Endothelial cell (in vitro differentiated cells): ENCODE measurements at regions not wholly inside any gene's neighbourhood (a gene's known extent, or its start where the extent isn't known, plus 50 kb on each side); places are given as distances from the start of the nearest gene placed in this dataset.

Experiments
- DNase-seq: peaks from one replicate; pipeline ENCODE4 v3.0.0; 2021; ENCODE audit warnings: low spot score
- H3K27ac Mint-ChIP-seq: one replicate; pipeline ENCODE4 v1.8.0; 2021; ENCODE audit warnings: mixed read lengths, inconsistent platforms; ENCODE audit not compliant: unreplicated experiment
- H3K27me3 Mint-ChIP-seq: one replicate; pipeline ENCODE4 v1.8.0; 2021; ENCODE audit warnings: mild to moderate bottlenecking, moderate library complexity, mixed read lengths, inconsistent platforms; ENCODE audit not compliant: unreplicated experiment
- H3K36me3 Mint-ChIP-seq: one replicate; pipeline ENCODE4 v1.8.0; 2021; ENCODE audit warnings: mild to moderate bottlenecking, low read depth, mixed read lengths, inconsistent platforms; ENCODE audit not compliant: unreplicated experiment
- H3K4me1 Mint-ChIP-seq: one replicate; pipeline ENCODE4 v1.8.0; 2021; ENCODE audit warnings: mild to moderate bottlenecking, mixed read lengths, inconsistent platforms; ENCODE audit not compliant: unreplicated experiment
- H3K4me3 Mint-ChIP-seq: one replicate; pipeline ENCODE4 v1.8.0; 2021; ENCODE audit warnings: mild to moderate bottlenecking, mixed read lengths, inconsistent platforms; ENCODE audit not compliant: unreplicated experiment
- H3K9me3 Mint-ChIP-seq: one replicate; pipeline ENCODE4 v1.8.0; 2021; ENCODE audit warnings: mixed read lengths, inconsistent platforms; ENCODE audit not compliant: unreplicated experiment
- CTCF ChIP-seq: fragments of 200-600 bp; sonication (generic); IDR thresholded peaks from one replicate; pipeline ENCODE4 v1.5.0; 2021; ENCODE audit warnings: antibody characterized with exemption; ENCODE audit not compliant: unreplicated experiment

GRCh38 chr5:143619040-143619439 is 192.9 kb upstream of the HMHB1 start:
- no peaks in the 10 kb centered on the region for H3K4me1 Mint-ChIP-seq
- no peaks in the 10 kb centered on the region for H3K27me3 Mint-ChIP-seq
- no peak for TF ChIP-seq CTCF
- no peaks in the 10 kb centered on the region for H3K36me3 Mint-ChIP-seq
- H3K27ac Mint-ChIP-seq: no peak overlapping the region
- no peaks in the 10 kb centered on the region for H3K9me3 Mint-ChIP-seq
- no peak for DNase-seq
- no peak overlapping the region for H3K4me3 Mint-ChIP-seq

- Mint-ChIP-seq H3K27ac (no peak overlapping the region), H3K4me1 (no peaks in the 10 kb centered on the region), H3K27me3 (no peaks in the 10 kb centered on the region), H3K9me3 (no peaks in the 10 kb centered on the region), H3K4me3 (no peak overlapping the region), H3K36me3 (no peaks in the 10 kb centered on the region)
- no peak for TF ChIP-seq CTCF
- DNase-seq: no peak
These were observed 193.8 kb upstream of the HMHB1 start for GRCh38 chr5:143618141-143618540.

GRCh38 chr5:143614831-143615230 is 197.1 kb upstream of the HMHB1 start:
- Mint-ChIP-seq H3K36me3 (no peaks in the 10 kb centered on the region), H3K27me3 (peaks cover 3% of the 10 kb centered on the region), H3K4me1 (no peaks in the 10 kb centered on the region), H3K9me3 (no peaks in the 10 kb centered on the region), H3K27ac (no peak overlapping the region), H3K4me3 (no peak overlapping the region)
- TF ChIP-seq CTCF: no peak
- no peak for DNase-seq

GRCh38 chr5:143613329-143613728 is 198.6 kb upstream of the HMHB1 start:
- H3K27ac Mint-ChIP-seq: no peak overlapping the region
- DNase-seq: no peak
- H3K9me3 Mint-ChIP-seq: no peaks in the 10 kb centered on the region
- peaks cover 3% of the 10 kb centered on the region for H3K27me3 Mint-ChIP-seq
- H3K4me1 Mint-ChIP-seq: no peaks in the 10 kb centered on the region
- H3K36me3 Mint-ChIP-seq: no peaks in the 10 kb centered on the region
- TF ChIP-seq CTCF: no peak
- H3K4me3 Mint-ChIP-seq: no peak overlapping the region

DNA sequence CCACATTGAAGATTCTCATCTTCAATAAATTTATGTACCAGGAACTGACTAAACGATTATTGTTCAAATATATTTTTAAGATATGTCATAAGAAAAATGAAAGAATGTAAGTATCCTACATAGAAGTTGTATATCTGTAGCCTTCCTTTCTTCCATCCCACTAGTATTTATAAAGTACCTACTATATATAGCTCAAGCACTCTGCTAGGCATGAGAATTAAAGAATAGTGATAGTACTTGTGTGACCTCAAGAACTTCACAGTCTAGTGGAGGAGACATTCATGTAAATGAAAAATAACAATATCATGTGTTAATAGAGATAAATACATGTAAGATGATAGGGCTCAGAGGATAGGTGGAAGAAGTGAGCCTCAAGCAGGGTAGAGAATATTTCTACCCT is 201.0 kb upstream of the HMHB1 start:
- no peak for TF ChIP-seq CTCF
- no peaks in the 10 kb centered on the region for H3K36me3 Mint-ChIP-seq
- no peak overlapping the region for H3K27ac Mint-ChIP-seq
- no peaks in the 10 kb centered on the region for H3K4me1 Mint-ChIP-seq
- no peak for DNase-seq
- peaks cover 4% of the 10 kb centered on the region for H3K27me3 Mint-ChIP-seq
- no peak overlapping the region for H3K4me3 Mint-ChIP-seq
- no peaks in the 10 kb centered on the region for H3K9me3 Mint-ChIP-seq
